ENCODE measurements at regions not wholly inside any gene's neighbourhood (a gene's known extent, or its start where the extent isn't known, plus 50 kb on each side); places are given as distances from the start of the nearest gene placed in this dataset.

DNA sequence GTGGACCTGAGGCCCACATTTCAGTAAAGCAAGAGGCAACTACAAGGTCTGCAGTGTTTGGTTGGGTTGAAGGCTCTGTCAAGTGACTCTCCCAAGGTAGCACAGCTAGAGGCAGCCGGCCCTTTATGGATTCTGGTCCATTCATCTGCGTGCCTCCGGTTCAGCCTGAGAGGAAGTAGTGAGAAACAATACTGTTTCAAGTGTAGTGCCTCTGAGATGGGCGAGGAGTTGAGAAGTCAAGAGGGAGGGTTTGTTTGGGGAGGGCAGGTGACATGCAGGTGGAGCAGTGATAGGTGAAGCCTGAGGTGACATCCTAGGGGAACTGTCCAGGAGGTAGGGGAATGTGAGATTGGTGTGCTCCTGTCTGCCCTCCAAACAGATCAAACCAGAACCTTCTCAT is 933.5 kb downstream of the VRK1 start:
- no peak for DNase-seq (ENCODE audit: low spot score)

DNA sequence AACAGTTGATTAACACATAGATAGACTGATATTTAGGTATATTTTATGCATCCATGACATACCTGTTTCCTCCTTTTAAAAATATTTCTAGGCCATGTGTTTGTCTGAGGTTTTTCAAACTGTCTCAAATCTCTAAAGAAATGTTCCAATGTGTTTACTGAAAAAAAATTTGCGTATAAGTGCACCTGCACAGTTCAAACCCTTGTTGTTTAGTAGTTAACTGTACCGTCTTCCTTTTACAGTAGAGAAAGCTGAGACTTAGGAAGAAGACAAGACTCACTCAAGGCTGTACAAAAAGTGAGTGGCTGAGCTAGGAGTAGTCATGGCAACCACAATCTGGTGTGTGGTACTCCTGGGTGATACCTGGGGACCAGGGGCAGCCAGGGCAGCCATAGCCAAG is 934.6 kb downstream of the VRK1 start:
- no peak for DNase-seq (ENCODE audit: low spot score)

DNA sequence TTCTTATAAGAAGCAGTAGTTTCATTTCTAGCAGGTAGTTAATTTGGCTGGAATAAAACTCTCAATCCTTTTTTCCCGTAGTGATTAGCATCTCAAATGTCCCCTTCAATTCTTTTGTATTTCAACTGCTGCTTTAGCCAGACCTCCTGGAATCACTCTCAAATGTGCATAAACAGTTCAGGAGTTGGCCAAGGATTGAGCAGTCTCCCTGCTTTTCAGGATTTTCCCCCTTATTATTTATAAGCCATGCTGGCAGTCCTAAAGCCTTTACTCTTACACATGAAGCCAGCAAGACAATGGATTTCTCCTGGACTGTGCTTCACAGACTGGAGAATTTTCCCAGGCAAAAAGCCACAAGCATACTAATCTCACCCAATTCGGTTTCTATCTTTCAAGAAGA is 950.1 kb downstream of the VRK1 start:
- DNase-seq (ENCODE audit: low spot score), result no peak

DNA sequence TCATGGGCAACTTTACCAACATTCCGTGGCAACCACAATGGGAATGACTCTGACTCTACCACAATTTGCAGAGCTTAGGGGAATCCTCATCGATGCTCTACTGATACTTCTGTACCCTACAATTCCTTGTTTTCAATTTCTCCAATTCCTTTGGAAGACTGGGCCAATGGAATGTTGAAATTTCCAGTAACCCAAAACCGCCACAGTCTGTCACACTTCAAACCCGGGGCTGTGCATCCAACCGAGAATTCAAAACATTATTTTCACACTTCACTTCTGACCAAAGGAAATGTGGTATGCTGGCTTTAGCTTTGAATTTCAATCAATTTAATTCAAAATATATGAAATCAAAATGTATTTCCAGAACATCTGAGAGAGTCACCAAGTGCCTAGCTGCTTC is 951.4 kb downstream of the VRK1 start:
- DNase-seq (ENCODE audit: low spot score), result no peak

DNA sequence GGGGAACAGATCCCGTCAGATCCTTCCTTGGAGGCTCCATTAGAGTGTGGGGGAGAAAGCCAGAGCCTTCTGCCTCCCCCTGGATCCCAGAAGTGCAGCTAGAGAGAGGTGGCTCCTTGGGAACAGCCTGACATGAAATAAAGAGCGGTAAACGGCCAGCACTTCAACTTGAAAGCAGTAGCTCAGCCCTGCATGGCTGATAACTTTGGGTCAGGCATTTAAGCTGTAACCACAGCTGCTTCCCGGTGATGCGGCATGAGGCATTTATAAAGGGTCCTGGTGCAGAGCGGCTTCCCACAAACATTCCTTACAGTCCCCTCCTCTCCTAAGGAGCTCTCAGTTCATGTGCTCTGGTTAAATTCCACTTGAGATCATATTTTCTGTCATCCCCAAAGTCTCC is 960.3 kb downstream of the VRK1 start:
- no peak for DNase-seq (ENCODE audit: low spot score)

DNA sequence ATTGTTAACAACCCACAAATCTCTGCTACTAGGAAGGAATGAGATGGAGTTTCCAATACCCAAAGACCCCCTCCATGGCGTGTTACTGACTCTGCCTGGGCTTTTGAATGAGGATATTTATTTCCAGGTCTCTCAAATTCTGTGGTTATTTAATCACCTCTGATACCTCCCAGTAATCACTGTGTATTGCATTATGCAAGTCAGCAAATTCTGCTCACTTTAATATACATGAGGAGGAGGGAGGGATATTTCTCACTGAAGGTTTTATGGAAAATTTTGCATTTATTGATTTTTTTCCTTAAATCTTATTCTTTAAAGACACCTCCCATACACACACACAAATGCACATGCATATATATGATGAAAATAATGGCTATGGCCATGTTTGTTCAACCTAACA is 962.9 kb downstream of the VRK1 start:
- no peak for DNase-seq (ENCODE audit: low spot score)

DNA sequence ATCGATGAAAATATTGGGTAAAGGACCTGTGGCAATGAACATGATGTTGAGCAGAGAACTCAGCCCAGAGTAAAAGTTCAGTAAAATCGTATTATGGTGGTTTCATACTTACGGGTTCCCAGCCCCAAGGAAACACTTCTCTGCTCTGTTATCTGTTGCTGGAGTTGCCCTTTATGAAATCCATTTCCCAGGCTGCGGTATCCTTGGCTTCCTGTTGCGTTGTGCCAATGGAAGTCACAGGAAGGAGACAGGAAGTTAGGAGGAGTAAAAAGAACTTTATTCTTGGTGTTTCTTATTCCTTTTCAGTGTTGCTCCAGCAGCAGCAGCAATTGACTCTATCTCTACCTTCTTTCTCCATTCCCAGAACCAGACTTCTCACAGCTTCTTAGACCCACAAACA is 965.2 kb downstream of the VRK1 start:
- no peak for DNase-seq (ENCODE audit: low spot score)

DNA sequence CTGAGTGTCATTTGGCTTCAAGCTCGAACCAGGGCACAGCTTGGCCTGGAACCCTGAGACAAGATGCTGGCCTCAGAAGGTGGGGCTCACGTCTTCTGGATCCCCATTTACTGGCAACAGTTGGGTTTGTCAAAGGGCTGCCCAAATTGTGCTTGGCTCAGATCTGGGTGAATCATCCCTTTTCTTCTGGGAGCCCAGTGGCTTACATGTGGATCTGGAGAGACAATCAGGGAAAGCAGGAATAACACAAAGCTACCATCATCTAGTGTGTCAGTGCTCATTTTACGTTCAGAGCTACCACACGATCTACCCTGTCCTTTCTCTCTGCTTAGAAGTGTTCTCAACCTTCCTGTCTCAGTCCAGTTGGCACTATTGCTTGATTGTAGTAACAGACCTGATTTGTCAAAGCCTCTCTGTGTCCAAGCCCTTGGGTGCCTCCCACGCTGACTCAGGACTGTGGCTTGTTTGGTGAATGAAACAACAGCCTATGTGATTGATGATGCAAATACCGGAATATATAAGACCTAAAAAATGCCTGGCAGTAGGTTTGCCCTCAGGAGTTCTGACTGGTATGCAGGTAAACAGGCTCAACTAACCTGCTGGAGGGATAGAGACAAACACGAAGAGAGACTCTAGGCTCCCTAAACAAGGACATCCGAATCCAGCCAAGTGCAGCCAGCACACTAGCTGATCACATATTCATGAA is 974.3 kb downstream of the VRK1 start:
- no peak for DNase-seq (ENCODE audit: low spot score)

DNA sequence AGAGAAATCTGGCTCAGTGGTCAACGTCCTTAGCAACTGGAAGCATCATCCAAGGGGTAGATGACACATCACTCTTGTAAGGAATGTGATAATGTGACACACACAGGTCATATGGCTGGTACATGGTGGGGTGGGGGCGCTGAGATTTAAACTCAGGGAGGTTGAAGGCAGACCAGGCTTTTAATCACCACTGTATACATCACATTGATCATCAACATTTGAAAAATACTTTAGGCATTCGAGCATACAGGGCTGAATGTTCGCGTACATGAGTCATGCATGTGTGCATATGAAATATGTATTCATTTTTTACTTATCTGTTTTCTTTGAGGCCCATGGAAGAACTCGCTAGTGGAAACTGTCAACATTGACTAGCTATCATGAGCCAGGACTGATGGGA is 976.4 kb downstream of the VRK1 start:
- no peak for DNase-seq (ENCODE audit: low spot score)

DNA sequence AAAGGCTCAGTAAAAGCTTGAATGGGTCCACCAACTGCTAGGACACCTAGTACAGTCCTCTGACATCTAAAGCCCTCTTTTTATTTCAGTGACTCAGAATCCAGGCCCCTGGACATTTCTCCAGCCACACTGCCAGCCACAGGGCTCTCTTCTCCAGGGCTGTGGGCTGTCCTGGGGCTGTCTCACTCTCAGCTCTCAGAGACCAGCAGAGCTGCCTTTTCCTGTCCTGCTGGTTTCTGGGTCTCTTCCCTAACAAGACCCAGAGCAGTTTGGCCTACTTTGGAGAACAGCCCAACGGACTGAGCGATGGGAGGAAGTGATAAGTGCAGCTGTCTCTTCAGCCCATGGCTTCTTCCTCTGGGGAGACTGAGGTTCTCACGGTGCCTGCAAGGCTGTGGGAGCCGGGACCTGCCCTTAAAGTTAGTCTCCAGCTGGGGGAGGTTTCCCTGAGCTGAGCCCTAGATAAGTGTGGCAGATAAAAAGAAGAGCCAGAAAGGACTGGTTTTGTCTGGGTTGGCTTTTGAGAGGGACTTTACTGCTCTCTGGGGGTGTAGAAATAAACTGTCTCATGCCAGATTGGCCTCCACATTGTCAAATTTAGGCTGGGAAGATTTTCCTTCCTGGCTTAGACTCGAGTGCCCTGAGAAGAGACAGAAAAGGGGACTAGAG is 979.8 kb downstream of the VRK1 start:
- DNase-seq (ENCODE audit: low spot score), result no peak

DNA sequence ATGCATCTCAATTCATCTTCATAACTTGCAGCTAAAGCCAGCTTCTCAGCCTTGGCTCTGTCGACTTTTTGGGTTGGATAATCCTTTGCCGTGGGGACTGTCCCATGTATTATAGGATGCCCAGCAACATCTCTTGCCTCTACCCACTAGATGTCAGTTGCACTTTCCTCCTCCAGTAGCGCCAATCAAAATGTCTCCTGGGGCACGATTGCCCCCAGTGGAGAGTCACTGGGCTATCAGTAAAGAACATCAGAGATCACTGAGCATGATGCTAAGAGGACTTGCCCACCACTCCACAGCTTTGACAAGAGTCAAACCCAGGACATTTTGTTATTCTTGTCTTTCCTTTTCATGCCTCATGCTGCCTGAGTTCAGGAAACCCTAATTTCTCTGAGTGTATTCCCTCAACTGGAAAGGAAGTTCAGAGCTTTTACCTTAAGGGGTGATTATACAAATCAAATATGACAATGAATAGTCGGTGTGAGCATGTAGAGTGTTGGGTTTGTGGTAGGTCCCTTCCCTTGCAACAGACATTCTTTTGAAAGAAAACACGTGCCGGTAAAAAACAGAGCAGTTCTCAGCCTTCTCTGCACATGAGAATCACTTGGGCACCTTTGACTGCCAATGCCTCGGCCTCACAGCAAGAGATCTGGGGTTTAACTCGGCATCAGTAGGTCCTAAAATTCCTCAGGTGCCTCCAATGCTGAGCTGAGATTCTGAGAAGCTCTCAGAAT is 980.6 kb downstream of the VRK1 start:
- no peak for DNase-seq (ENCODE audit: low spot score)

DNA sequence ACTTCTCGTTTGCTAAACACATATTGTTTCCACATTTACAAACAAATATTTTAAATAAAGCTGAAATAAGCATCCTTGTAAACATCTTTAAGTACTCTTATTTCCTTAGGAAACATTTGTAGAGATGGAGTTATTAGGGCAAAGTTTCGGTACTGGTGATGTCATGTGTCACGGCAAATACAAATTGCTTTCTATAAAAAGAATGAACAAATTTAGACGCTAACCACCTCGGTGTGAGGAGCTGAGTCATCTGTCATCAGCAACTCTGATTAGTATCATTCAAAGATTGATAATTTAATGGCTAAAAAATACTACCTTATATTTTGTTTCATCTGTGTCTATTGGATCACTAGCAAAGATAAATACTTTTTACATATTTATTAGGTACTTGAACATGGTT is 982.0 kb downstream of the VRK1 start:
- DNase-seq (ENCODE audit: low spot score), result no peak

DNA sequence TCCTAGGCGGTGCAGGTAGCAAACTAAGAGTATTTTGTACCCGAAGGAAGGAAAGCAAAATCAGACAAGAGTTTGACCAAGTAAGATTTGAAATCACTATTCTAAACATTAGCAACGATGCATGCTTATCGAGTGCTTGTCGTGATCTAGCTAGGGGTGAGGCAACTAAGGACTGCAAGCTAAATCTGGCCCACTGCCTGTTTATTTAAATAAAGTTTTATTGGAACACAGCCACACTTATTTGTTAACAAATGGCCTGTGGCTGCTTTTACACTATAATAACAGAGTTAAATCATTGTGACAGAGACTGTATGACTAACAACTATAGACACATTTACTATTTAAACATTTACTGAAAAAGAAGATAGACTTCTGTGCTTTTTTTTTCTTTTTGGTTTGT is 983.6 kb downstream of the VRK1 start:
- DNase-seq (ENCODE audit: low spot score), result no peak

DNA sequence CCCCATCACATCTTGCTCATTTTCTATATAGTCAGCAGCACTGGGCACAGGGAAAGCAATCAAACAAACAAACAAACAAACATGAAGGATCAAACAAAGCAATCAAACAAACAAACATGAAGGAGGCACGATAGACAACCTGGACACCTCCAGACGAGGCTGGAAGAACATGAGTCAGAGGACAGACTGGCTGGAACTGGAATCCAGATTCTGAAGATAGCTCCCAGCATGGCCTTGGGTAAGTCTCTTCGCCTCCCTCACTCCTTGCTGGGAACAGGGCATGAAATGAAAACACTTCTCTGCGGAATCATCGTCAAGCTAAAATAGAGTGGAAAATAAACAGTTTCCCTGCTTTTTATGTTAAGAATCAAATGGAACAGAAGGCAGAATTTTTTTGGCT is 984.8 kb downstream of the VRK1 start:
- DNase-seq (ENCODE audit: low spot score), result no peak

DNA sequence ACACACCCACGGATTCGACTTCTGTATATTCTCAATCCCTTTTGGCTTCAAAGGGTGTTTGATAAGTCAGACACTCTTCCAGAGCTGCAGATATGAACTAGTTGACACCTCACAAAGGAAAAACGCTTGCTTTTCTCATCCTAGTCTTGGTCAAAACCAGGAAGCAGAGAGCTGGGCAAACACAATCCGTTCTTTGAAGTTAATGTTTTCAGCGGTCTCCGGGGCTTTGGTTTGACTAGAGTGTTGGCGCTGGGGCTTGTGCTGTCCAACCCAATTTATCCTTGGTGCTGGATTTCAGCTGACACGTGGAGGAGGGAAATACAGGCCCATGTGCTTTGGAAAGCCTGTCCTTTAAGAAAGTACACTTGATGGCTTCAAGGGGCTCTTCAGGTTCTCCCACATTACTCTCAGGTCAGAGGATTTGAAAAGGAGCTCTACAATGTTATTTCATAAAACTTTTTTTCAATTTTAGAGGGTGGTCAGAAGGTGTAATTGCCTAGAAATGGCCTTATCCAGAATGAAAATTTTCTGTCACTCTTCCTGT is 985.8 kb downstream of the VRK1 start:
- DNase-seq (ENCODE audit: low spot score), result no peak

DNA sequence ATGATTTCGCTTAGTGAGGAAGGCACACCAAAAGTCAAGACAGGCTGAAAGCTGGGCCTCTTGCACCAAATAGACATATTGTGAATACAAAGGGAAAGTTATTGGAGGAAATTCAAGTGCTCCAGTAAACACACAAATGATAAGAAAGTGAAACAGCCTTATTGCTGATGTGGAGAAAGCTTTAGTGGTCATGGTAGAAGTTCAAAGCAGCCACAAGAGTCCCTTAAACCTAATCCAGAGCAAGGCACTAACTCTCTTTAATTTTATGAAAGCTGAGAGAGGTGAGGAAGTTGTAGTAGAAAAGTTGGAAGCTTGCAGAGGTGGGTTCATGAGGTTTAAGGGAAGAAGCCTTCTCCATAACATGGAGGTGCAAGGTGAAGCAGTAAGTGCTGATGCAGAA is 988.3 kb downstream of the VRK1 start:
- no peak for DNase-seq (ENCODE audit: low spot score)

DNA sequence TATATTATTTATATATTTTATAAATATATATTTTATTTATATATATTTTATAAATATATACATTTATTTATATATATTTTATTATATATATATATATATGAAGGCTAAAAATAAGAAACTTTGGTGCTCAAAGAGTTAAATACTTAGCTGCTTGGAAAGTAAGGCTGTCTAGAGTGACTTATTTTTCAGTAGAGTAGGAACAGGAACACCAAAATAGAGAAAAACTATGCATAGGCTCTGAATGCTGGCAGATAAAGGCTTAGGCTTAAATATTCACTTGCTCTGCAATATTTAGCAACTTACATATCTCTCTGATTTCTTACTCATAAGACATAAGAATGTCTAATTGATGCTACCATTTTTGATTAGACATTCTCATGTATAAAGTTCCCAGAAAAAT is 991.2 kb downstream of the VRK1 start:
- DNase-seq (ENCODE audit: low spot score), result no peak

DNA sequence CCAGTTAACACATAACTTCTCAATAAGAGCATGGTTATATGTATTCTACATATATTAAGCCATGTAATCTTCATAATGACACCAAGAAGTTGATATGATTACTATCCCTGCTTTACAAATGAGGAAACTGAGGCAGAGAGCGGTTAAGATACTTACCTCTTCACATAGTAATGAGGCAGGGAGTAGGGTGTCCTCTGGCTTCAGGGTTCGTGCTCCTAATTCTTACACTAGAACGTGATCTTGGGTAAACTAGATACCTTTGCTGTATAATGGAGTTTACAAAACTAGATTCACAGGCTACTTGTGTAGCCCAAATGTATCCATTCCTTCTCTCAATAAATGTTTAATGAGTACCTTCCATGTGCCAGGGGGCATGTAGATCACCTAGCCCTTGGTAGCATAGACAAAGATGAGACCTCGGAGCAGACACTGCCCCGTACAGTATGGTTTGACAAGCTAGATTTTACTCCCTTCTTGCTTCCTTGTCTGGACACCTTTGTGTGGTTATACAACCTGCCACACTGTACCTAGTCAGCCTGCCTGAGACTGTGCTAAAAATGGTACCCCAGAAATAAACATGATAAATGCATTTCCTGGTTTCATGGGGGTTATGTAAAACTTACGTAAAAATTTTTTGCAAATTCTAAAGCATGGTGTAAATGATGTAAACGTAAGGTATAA is 991.8 kb downstream of the VRK1 start:
- no peak for DNase-seq (ENCODE audit: low spot score)

DNA sequence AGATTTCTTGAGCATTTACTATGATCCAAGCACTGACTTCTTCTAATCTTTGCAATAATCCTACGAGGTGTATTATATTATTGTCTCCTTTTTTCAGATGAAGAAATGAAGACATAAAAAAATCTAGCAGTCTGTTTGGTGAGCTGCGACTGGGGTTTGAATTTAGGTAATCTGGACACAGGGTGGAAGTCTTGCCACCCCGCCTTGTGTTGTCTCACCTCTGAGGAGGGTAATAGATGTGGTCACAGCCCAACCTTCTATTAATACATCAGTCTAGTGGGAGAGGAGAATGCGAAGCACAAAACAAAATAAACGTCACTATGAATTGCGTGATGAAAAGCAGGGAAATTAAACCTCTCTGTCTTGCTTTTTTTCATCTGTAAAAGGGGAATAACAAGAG is 993.9 kb downstream of the VRK1 start:
- DNase-seq (ENCODE audit: low spot score), result no peak

DNA sequence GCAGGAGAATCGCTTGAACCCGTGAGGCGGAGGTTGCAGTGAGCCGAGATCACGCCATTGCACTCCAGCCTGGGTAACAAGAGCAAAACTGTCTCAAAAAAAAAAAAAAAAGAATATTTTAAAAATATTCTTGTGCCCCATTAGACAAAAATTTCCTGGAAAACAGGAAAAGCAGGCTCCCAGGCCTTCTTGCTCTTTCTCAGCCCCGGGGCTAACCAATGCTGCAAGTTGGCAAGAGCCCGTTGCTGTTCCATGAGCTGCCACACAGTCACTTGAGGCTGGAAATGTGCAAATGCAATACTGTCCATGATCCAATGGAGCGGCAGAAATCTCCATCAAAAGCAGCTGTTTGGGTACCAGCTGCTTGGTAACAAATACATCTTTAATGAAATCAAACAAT is 994.7 kb downstream of the VRK1 start:
- no peak for DNase-seq (ENCODE audit: low spot score)

DNA sequence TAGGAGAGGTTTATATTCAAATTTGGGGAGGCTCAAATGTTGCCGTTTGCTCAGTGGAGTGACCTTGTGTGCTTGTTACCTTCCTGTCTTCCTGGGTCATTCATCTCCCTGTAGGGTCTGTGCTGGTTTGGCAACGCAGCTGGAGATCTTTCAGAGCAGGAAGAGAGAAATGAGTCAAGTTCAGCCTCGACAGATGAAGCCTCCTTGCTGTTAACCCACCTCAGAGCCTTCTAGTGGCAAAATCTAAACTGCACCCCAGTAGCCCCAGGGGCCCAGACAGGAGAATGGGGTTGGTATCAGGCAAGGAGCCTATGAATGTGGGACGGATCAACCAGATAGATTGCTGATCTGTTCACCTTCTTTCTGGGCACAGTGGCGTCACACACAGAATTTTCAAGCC is 999.3 kb downstream of the VRK1 start:
- no peak for DNase-seq (ENCODE audit: low spot score)

DNA sequence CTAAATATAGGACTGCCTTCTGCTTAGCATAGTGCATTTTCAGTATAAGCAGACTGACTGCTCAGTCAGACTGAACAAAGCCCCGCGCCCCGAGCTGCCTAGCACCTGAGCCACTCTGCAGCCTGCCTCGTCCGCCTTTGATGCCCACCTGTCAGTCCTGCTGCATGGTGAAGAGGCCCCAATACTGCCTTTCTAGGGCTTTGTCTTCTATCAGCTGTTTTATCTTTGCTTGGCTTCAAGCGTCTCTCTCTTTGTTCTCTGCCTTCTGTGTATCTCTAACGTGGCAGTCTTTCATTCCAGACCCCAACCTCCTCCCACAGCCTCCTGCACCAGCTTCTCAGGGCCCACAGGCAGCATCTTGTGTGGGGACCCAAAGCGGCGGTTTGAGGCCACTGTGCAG is 1001.0 kb downstream of the VRK1 start:
- no peak for DNase-seq (ENCODE audit: low spot score)

All from AG08395 (cell line).